Brain microvascular endothelial cell (primary cell): ENCODE measurements at regions not wholly inside any gene's neighbourhood (a gene's known extent, or its start where the extent isn't known, plus 50 kb on each side); places are given as distances from the start of the nearest gene placed in this dataset.

Experiments used
- DNase-seq: peaks from one replicate; pipeline ENCODE4 v3.0.0-alpha.2; 2020
- H3K27ac ChIP-seq: fragments of 250-450 bp; sonication (Bioruptor Pico); 2 replicates; pipeline ENCODE4 v1.5.1; 2020; ENCODE audit warnings: mild to moderate bottlenecking, moderate library complexity
- H3K27me3 ChIP-seq: fragments of 250-450 bp; sonication (Bioruptor Pico); replicated peaks from 2 replicates; pipeline ENCODE4 v1.5.1; 2020; ENCODE audit warnings: mild to moderate bottlenecking
- H3K36me3 ChIP-seq: fragments of 250-450 bp; sonication (Bioruptor Pico); replicated peaks from 2 replicates; pipeline ENCODE4 v1.5.1; 2020; ENCODE audit warnings: mild to moderate bottlenecking
- H3K4me3 ChIP-seq: 2 replicates; pipeline ENCODE4 v1.5.1; 2011; ENCODE audit warnings: low read depth, mild to moderate bottlenecking, control low read depth, low read length, moderate library complexity
- in situ Hi-C: cut with HindIII; loops from 2 replicates; pipeline ENCODE4 v1.10.0; 2017; ENCODE audit warnings: low sequenced_read_pairs, low pct_ligation_motif_present
- TF ChIP-seq, protein P1 (sequence below): IDR thresholded peaks from 2 replicates; pipeline ENCODE4 v1.5.1; 2011; ENCODE audit warnings: low read depth, mild to moderate bottlenecking, moderate library complexity, low read length, control low read depth, inconsistent platforms; ENCODE audit errors: missing control alignments

DNA sequence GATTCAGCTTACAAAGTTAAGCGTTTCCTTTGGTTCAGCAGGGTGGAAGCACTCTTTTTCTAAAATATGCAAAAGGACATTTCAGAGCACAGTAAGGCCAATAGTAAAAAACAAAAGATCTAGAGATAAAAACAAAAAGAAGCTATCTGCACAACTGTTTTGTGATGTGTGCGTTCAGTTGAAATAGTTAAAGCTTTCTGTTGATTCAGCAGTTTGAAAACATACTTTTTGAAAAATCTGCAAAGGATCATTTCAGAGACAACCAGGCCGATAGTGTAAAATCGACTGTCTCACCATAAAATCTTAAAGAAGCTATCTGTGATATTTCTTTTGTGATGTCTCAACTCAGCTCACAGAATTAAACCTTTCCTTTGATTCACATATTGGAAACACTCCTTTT is 300.0 kb upstream of the ALG10B start:
- in situ Hi-C loops = no loop called here

DNA sequence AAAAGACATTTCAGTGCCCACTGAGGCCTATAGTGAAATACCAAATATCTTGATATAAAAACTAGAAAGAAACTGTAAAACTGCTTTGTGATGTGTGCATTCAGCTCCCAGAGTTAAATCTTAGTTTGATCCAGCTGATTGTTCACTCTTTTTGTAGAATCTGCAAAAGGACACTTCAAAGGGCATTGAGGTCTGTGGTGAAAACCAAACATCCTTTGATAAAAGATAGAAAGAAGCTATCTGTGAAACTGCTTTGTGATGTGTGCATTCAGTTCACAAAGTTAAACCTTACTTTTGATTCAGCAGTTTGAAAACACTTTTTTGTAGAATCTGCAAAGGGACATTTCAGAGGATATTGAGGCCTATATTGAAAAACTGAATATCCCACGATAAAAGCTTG is 290.7 kb upstream of the ALG10B start:
- DNase-seq = no peak
- Histone ChIP-seq H3K36me3 (no peaks in the 10 kb centered on the region), H3K27me3 (no peaks in the 10 kb centered on the region), H3K4me3 (no peak overlapping the region), H3K27ac (no peak overlapping the region)
- TF ChIP-seq, protein P1, sequence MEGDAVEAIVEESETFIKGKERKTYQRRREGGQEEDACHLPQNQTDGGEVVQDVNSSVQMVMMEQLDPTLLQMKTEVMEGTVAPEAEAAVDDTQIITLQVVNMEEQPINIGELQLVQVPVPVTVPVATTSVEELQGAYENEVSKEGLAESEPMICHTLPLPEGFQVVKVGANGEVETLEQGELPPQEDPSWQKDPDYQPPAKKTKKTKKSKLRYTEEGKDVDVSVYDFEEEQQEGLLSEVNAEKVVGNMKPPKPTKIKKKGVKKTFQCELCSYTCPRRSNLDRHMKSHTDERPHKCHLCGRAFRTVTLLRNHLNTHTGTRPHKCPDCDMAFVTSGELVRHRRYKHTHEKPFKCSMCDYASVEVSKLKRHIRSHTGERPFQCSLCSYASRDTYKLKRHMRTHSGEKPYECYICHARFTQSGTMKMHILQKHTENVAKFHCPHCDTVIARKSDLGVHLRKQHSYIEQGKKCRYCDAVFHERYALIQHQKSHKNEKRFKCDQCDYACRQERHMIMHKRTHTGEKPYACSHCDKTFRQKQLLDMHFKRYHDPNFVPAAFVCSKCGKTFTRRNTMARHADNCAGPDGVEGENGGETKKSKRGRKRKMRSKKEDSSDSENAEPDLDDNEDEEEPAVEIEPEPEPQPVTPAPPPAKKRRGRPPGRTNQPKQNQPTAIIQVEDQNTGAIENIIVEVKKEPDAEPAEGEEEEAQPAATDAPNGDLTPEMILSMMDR = no peak
- in situ Hi-C loops = no loop called here

More for the DNA sequence above, 300.0 kb upstream of the ALG10B start:
- H3K4me3 ChIP-seq = no peak overlapping the region
- H3K36me3 ChIP-seq = no peaks in the 10 kb centered on the region
- H3K27ac ChIP-seq = no peak overlapping the region
- no peaks in the 10 kb centered on the region for H3K27me3 ChIP-seq
- TF ChIP-seq, protein P1 = no peak
- no peak for DNase-seq

DNA sequence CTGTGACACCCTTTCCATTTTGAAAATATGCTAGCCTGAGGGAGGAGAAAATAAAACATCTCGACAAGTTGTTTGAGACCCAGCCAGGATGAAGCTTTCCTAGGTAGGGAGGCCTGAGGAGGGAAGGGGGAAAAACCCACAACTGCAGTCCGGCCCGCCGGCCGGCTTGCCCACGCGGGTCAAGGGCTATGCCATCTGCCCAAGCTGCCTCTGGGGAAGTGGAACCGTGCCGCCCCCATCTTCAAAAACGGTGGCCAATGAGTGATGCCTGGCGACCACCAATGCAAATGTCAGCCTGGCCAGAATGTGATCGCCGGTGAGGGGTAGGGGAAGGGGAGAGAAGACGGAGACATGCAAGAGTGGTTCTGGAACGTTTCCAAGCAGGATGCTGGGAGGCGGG is 263.5 kb upstream of the ALG10B start:
- no peaks in the 10 kb centered on the region for H3K27me3 ChIP-seq
- TF ChIP-seq, protein P1 = no peak
- no peaks in the 10 kb centered on the region for H3K36me3 ChIP-seq
- H3K27ac ChIP-seq = no peak overlapping the region
- in situ Hi-C loops = no loop called here
- no peak for DNase-seq
- no peak overlapping the region for H3K4me3 ChIP-seq

DNA sequence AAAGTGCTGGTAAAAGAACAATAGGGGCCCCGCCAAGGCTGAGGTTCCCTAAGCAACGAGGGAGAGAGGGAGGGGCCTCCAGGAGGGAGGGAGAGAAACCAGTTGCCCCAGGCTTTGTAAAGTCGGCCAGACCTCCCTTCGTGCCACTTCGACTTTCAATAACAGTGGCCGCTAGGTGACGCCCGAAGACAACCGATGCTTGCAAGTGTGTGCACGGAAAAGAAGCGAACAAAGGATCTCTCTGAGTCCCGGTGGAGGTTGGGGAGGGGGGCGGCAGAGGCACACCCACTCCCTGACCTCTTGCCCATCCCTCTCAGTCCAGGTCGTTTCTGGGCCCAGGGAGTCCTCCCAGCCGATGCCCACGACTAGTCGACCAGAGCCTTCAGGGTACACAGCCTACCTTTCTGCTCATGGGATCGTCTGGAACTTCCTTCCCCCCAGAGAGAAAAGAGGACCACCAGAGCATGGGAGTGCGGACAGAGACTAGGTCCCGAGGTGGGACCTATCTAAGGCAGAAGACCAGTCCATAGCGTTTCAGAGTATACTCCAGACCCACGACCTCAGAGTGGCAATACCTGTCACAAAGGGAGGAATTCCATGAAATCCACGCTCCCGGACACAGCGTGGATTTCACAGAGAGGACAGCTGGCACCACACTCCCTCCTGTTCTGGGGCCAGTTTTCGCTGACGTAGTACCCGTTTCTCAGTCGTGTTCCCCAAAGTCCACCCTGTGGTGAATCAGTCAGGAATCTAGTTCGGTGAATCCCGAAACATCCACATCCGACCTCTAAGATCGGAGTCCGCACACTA is 262.7 kb upstream of the ALG10B start:
- no peak for DNase-seq
- in situ Hi-C loops = no loop called here
- Histone ChIP-seq H3K27ac (no peak overlapping the region), H3K36me3 (no peaks in the 10 kb centered on the region), H3K27me3 (no peaks in the 10 kb centered on the region), H3K4me3 (no peak overlapping the region)
- TF ChIP-seq, protein P1 = no peak

DNA sequence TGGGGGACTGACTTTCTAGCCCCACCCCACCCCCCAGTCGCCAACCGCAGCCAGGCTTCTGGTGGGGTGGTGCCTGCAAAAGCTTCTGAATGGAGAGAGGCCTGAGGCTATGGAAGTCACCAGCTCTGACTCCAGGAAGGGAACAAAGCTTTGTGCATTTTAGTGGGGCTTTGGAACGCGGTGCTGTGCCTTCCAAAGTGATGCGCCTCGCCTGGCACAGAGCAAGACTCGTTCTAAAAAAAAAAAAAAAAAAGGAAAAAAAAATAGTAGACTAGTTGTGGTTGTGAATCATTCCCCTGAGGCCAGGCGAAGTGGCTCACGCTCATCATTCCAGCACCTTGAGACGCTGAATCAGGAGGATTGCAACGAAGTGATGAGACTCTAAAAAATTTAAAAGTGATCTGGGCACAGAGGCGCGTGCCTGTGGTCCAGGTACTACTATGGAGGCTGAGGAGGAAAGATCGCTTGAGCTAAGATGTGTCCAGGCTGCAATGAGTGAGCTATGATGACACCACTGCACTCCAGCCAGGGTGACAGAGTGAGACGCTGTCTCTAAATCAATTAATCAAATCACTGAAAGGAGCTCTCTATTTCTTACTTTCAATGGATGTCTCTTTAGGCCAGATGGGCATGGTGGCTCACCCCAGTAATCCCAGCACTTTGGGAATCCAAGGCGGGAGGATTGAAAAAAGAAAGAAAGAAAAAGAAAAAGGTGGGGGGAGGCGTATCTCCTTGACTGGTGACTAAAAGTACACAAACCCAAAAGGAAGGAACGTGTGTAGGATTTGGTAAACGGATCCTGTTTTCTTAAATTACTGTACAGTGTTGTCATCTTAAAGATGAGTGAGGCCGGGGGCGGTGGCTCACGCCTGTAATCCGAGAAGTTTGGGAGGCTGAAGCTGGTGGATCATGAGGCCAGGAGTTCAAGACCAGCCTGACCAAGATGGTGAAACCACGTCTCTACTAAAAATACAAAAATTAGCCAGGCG is 259.6 kb upstream of the ALG10B start:
- TF ChIP-seq, protein P1 = no peak
- in situ Hi-C loops = no loop called here
- no peaks in the 10 kb centered on the region for H3K36me3 ChIP-seq
- no peak overlapping the region for H3K27ac ChIP-seq
- no peaks in the 10 kb centered on the region for H3K27me3 ChIP-seq
- no peak for DNase-seq
- H3K4me3 ChIP-seq = no peak overlapping the region
